ENCODE measurements at regions not wholly inside any gene's neighbourhood (a gene's known extent, or its start where the extent isn't known, plus 50 kb on each side); places are given as distances from the start of the nearest gene placed in this dataset.
A peak's percentile ranks its signal among the peaks of the same experiment; 100 is the strongest.

- DNase-seq = no peak
Observed at GRCh38 chr7:25316366-25316765, 88.1 kb upstream of the NPVF start.

DNA sequence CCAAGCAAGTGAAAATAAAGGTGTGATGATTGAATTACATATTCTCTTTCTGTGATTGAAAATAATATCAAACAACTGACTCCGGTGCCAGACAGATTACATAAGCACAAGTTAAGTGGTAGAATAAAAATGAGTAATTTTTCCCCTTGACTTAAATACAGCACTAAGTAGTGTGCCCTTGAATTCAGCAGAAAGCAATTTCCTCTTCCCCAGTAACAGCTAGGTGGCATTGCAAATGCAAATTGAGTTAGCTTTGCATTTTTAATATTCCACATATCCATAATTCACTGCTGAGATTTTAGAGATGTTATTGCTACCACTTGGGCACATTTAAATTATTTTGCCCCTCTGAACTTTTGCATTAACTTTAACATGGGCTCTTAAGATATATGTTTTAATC, 89.8 kb upstream of the NPVF start:
- no peak for DNase-seq

DNA sequence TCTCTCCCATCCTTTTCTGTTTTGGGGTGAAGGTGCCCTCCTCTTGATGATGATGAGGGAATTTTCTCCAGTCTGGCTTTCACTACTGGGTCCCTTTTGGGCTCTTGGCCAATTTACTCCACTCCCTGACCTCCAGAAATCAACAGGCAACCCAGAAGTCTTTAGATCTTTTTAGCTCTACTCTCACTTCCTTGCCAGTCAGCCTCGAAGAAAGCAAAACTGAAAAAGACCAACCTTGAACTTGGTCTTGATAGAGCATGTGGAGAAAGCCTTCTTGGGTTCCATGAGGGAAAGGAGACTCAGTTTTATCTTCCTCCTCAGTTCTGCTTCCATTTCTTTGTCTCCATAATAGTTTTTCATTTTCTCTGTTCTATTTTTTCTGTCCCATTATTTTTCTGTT, 91.4 kb upstream of the NPVF start:
- no peak for DNase-seq

DNA sequence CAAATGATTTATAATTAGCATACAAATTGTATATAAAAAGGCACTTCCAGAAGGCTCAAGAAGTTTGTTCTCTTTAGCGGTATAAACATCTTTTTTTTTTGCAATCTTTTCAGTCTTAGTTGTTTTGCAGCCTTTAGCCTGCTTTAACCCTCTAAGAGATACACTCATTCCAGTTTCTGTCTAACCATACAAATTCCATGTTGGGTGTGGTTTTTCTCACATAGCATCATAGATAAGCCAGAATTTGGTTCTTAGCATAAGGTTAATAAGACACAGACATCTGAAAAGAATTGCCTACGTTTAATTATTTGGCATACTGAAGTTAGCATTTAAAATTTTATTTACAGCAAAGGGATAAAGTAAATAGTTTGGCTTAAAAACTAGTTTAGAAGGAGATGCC, 92.5 kb upstream of the NPVF start:
- no peak for DNase-seq

GRCh38 chr7:25321424-25321823, 93.1 kb upstream of the NPVF start:
- DNase-seq = no peak

GRCh38 chr7:25322473-25322872, 94.2 kb upstream of the NPVF start:
- DNase-seq = no peak

DNA sequence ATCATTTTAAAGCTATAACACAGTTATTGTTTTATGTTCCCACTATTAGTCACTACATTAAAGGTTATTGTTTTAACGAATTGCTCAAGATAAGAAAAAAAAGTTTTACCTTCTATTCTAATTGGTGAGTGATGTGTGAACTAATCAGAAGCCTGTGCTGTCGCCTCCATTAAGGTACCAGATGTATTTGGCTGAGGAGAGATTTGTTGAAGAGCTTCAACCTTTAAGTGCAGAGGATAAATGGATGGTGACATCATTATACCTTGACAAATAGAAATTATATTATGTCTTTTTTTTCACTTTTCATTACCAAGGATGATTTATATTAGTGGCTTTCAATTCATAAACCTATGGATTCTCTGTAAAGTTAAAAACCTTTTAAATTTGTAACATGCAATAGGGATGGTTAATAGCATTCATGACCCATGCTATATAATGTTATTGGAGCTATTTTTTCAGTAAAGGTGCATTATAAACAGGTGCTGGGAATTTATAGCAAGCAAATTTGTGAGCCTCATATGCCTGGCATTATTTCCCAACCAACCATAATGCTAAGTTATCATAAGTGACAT, 97.0 kb upstream of the NPVF start:
- DNase-seq = no peak

GRCh38 chr7:25326501-25327156, 98.3 kb upstream of the NPVF start:
- DNase-seq = no peak

DNA sequence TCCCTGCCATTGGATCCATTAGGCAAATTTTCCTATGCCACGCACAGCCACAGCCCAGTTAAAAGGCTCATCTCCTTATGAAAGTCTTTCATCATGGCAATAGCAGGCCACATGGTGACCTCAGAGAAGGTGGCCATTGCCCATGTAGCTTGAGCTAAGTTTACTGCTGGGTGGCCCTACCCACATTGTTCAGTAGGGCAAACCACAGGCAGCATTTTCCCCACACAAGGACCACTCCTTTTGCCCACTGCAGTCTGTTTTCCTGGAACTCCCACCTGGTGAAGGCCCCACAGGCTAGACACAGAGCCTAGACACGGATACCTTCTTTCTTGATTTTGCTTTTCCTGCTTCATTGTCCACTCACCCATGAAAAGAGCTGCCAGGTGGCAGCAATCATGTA, 101.5 kb upstream of the NPVF start:
- no peak for DNase-seq

DNA sequence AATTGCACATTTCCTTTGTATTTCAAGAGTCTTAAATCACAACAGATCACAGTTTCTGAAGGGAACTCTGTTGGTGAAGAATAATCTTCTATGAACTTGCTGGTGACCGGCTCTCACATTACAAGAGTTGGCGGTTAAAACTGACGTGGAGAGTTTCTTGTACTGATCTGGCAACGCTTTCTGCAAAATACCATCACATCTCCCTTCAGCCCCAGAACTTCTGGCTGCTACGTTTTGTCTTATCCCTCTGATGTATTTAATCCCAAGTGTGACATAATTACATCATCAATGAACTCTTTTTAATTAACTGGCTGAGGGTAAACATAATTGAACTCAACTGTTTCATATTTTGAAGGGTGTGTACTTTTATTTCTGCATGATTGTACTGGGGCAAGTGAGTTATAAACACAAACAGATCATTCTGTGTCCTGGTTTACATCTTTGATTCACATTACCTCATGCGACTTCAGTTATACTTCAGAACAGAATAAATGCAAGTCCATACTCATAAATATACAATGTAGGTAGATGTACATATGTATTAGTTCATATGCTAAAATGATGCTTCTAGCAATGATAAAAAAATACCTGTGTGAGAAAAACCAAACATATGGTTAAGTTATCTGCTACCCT, 105.1 kb upstream of the NPVF start:
- no peak for DNase-seq

DNA sequence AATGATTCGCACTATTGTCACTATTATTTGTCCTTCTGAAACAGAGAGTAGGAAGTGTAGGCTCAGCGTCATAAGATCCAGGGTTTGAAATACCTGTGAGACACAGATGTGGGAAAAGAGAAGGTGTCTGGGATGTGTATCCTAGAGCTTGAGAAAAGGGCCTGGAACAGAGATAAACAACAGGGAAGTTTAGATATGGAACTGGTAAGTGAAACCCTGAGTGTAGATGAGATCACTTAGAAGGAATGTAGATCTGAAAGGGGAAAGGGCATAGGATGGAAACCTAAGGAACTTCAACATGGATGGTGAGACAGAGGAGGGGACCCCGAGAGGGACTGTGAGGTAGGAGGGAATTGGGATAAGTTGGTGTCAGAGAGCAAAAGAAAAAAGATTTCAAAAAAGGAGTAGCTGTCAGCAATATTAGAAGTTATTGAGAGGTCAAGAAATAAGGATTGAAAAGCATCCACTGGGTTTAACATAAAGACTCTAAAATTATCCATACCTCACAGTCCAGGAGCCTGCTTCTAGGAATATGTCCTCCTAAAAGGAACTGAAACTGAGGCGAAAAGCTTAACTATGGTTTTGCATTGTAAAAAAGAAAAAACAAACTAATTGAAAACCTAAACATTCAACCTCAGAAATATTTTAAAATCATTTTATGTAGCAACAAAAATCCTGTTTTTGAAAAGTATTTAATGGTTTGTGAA, 119.2 kb upstream of the NPVF start:
- DNase-seq = no peak

GRCh38 chr7:25348104-25348503, 119.8 kb upstream of the NPVF start:
- DNase-seq = no peak

DNA sequence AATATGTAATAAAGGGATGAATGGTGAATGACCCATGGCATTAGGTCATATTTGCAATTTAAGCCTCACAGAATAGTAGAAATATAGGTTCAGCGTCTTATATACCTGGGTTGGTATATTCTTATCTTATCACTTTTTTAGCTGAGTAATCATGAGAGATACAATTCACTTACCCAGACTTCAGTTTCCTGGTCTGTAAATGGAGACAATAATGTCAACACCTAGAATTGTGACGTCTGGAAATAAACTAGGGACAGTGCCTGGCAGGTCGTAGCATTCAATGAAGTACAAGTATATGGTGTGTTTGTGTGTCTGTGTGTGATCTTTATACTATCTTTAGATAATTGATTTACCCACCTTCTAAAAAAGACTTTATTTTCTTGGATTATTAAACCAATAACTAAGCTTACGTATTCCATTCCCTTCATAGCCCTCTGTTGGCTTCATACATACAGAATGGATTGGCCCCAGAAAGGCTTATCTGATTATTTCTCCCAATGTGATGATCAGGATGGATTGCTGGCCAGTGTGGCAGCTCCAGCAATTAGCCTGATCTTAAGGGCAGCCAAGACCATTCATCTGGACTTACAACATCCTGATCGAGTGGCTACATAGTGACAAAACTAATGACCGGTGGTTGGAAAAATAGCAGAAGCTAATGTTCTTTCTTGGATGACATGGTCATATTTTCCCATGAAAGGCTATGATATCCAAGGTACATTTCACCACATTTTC, 121.2 kb upstream of the NPVF start:
- no peak for DNase-seq

DNA sequence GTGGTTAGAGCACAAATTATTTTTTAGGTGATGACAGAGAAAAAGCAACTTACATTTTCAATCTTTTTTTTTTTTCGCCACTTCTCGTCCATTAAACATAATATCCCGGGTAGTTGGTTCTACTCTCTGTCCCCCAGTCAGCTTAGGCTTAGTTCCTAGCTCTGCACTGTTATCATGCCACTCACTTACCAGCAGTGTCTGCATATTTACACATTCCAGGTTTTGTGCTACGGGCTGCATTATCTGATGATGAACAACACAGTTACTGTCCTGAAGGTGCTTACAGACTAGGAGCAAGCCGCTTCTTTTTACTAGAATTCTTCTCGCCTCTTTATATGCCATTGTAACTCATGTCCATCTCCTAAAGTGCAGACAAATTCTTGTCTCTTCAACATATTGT, 121.8 kb upstream of the NPVF start:
- no peak for DNase-seq

DNA sequence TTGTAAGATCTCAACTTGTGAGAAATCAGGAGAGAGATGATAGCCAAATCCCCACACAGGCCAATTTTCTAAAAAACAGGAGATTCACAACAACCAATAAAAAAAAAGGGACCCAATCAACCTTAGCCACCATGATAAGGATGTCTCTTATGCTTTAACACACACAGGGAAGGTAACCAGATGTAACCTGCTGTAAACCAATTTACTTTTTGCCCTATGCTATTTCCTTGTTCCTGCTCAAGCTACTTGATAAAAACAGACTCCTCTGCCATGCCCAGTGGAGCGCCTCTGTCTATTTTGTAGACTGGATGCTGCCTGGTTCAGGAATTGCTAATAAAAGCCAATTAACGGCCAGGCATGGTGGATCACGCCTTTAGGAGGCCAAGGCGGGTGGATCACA, 123.5 kb upstream of the NPVF start:
- no peak for DNase-seq

DNA sequence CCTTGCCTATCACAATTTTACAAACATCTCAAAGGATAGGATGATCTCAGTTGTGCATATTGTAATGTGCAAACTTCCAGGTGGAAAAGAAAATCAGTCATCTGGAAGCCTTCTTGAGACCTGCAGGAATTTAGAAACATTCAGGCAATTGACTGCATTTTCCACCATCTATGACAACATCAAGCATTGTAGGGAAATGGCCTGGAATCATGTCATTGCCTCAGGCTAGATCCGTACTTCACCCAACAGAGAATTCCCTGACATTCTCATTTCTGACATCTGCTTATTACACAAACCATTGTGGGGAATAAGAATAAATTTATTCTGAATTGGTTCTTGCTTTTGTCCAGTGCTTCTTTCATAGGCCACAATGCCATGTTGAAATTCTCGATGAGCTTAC, 124.9 kb upstream of the NPVF start:
- DNase-seq = no peak

DNA sequence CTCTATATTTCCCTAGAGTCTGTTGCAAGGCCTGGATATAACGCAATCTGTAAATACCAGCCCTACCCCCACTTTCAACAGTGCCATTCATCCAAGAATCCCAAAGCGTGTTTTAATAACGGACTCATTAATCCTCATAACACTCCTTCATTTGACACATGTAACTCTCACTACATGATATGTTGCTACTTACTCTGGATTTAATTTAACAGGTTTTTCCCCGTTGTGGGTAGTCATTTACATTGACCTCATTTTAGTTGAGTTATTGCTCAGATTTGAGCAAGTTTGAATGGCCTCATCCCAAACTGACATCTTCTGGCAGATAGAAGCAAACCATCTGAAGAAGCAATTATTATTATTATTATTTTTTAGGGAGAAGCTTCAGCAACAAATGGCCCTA, 125.4 kb upstream of the NPVF start:
- DNase-seq = no peak

GRCh38 chr7:25356534-25357151, 128.4 kb upstream of the NPVF start:
- no peak for DNase-seq

- DNase-seq = no peak
Observed at GRCh38 chr7:25358926-25359325, 130.6 kb upstream of the NPVF start.

GRCh38 chr7:25359471-25360059, 131.3 kb upstream of the NPVF start:
- DNase-seq = peak; percentile 99

- peak; percentile 83 for DNase-seq
Observed at GRCh38 chr7:25360451-25360850, 132.2 kb upstream of the NPVF start.

DNA sequence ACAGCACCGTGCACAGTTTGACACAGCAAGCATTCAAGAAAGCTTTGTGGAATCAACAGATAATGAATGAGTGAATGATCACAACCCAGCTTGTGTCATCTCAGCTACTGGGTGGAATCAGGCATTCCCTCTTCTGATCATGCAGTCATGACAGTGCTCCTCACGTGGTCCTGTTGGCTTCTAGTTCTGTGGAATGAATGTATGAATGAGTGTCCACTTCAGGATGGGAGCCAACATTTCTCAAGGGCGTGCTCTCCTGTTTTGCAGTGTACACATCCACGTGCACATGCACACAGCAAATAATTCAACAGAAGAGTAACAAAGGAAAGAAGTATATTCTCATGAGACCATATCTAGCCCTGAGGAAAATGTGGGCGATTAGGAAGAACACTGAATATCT, 133.1 kb upstream of the NPVF start:
- DNase-seq = no peak

DNA sequence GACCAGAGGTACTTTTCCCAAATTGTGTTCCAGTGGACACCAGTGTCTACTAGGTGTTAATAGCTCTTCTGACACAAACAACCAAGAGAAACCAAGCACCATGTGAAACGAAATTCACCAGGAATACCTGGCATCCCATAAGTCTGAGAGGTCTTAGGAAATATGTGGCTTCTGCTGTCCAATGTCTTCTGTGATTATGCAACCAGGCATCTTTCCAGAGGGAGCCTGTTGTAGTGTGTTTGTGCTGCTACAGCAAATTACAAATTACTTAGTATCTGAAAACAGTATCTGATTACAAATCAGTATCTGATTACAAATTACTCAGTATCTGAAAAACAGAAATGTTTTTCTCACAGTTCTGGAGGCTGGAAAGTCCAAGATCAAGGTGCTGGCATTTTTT, 133.6 kb upstream of the NPVF start:
- DNase-seq = no peak

Data from NCI-H748 treated with DMSO at 0.1 percent for 48 hours (cell line).